ENCODE measurements at regions not wholly inside any gene's neighbourhood (a gene's known extent, or its start where the extent isn't known, plus 50 kb on each side); places are given as distances from the start of the nearest gene placed in this dataset.

- TF ChIP-seq PRDM15 (CRISPR knock-in tag; IDR thresholded peaks at IDR 0.05) (no peak), CTCF (IDR thresholded peaks at IDR 0.05 in 2 of 3, conservative IDR thresholded peaks at IDR 0.05 in 1 of 3; ENCODE audit: control insufficient read depth in 2 of 3, extremely low read depth in 1 of 3, insufficient read depth in 1 of 3, low read depth in 3 of 3, low read length in 3 of 3) (peak; percentile 79 to 89 (median 84)), SIX5 (IDR thresholded peaks at IDR 0.05; ENCODE audit: low read depth, low read length, severe bottlenecking) (no peak), SMC3 (IDR thresholded peaks at IDR 0.05; ENCODE audit: borderline replicate concordance, low read length) (peak; percentile 71), BCL3 (IDR thresholded peaks at IDR 0.05; ENCODE audit: borderline replicate concordance, insufficient read depth, low read depth, low read length, poor library complexity, severe bottlenecking) (no peak), REST (IDR thresholded peaks at IDR 0.05; ENCODE audit: low read depth, low read length) (no peak), MAX (IDR thresholded peaks at IDR 0.05; ENCODE audit: low read depth, low read length) (no peak), EZH2 (IDR thresholded peaks at IDR 0.05; ENCODE audit: borderline replicate concordance, control insufficient read depth, low read depth, low read length) (no peak), EP300 (IDR thresholded peaks at IDR 0.05; ENCODE audit: borderline replicate concordance in 1 of 2, control insufficient read depth in 1 of 2, low read depth in 2 of 2, low read length in 2 of 2) (no peak), RELB (IDR thresholded peaks at IDR 0.05; ENCODE audit: low read depth) (no peak), CREM (IDR thresholded peaks at IDR 0.05; ENCODE audit: low read depth) (no peak), ZNF274 (IDR thresholded peaks at IDR 0.05; ENCODE audit: insufficient read depth, insufficient read length) (no peak), POLR2AphosphoS5 (IDR thresholded peaks at IDR 0.05; ENCODE audit: low read length) (no peak)
These were observed 120.5 kb upstream of the CHD6 start for GRCh38 chr20:41738604-41739206.
